ENCODE measurements at regions not wholly inside any gene's neighbourhood (a gene's known extent, or its start where the extent isn't known, plus 50 kb on each side); places are given as distances from the start of the nearest gene placed in this dataset.

- DNase-seq = no peak
These were observed 90.0 kb upstream of the TNFAIP3 start for GRCh38 chr6:137776786-137777686.

GRCh38 chr6:137777687-137778075, 89.4 kb upstream of the TNFAIP3 start:
- Mint-ChIP-seq H3K9me3 (no peaks in the 10 kb centered on the region), H3K36me3 (ENCODE audit: insufficient read depth) (no peaks in the 10 kb centered on the region), H3K27me3 (no peaks in the 10 kb centered on the region), H3K4me3 (no peak overlapping the region), H3K4me1 (ENCODE audit: low read depth in 2 of 2) (no peaks in the 10 kb centered on the region), H3K27ac (no peak overlapping the region)
- ATAC-seq (replicated peaks) (no peak), DNase-seq (no peak)

More at GRCh38 chr6:137776786-137777686, 90.0 kb upstream of the TNFAIP3 start:
- Mint-ChIP-seq H3K9me3 (no peaks in the 10 kb centered on the region), H3K27ac (no peak overlapping the region), H3K27me3 (no peaks in the 10 kb centered on the region), H3K4me1 (ENCODE audit: low read depth in 2 of 2) (no peaks in the 10 kb centered on the region), H3K36me3 (ENCODE audit: insufficient read depth) (no peaks in the 10 kb centered on the region), H3K4me3 (no peak overlapping the region)
- no peak for ATAC-seq (replicated peaks)

GRCh38 chr6:137779982-137780381, 87.1 kb upstream of the TNFAIP3 start:
- H3K9me3 Mint-ChIP-seq = no peaks in the 10 kb centered on the region
- DNase-seq (no peak), ATAC-seq (replicated peaks) (no peak)
- no peaks in the 10 kb centered on the region for H3K27me3 Mint-ChIP-seq
- no peaks in the 10 kb centered on the region for H3K36me3 Mint-ChIP-seq (ENCODE audit: insufficient read depth)
- H3K4me1 Mint-ChIP-seq (ENCODE audit: low read depth in 2 of 2) = no peaks in the 10 kb centered on the region
- peak overlapping the region; percentile 53 to 74 for H3K27ac Mint-ChIP-seq
- no peak overlapping the region for H3K4me3 Mint-ChIP-seq

- DNase-seq = no peak
- ATAC-seq (replicated peaks) = no peak
- H3K4me1 Mint-ChIP-seq (ENCODE audit: low read depth in 2 of 2) = no peaks in the 10 kb centered on the region
- H3K9me3 Mint-ChIP-seq = no peaks in the 10 kb centered on the region
- no peaks in the 10 kb centered on the region for H3K36me3 Mint-ChIP-seq (ENCODE audit: insufficient read depth)
- H3K4me3 Mint-ChIP-seq = no peak overlapping the region
- no peaks in the 10 kb centered on the region for H3K27me3 Mint-ChIP-seq
- H3K27ac Mint-ChIP-seq = peak overlapping the region; percentile 53 to 74
These were observed 86.5 kb upstream of the TNFAIP3 start for GRCh38 chr6:137780447-137781034.

- H3K27ac Mint-ChIP-seq = peak overlapping the region in 1 of 2 donors; percentile 58
- H3K36me3 Mint-ChIP-seq (ENCODE audit: insufficient read depth) = no peaks in the 10 kb centered on the region
- DNase-seq = no peak
- H3K27me3 Mint-ChIP-seq = no peaks in the 10 kb centered on the region
- ATAC-seq (replicated peaks) = no peak
- no peaks in the 10 kb centered on the region for H3K4me1 Mint-ChIP-seq (ENCODE audit: low read depth in 2 of 2)
- H3K4me3 Mint-ChIP-seq = no peak overlapping the region
- H3K9me3 Mint-ChIP-seq = no peaks in the 10 kb centered on the region
These were observed 85.4 kb upstream of the TNFAIP3 start for GRCh38 chr6:137781639-137782038.

GRCh38 chr6:137782166-137783039, 84.7 kb upstream of the TNFAIP3 start:
- ATAC-seq (replicated peaks) (no peak), DNase-seq (no peak)
- no peaks in the 10 kb centered on the region for H3K27me3 Mint-ChIP-seq
- H3K4me1 Mint-ChIP-seq (ENCODE audit: low read depth in 2 of 2) = no peaks in the 10 kb centered on the region
- H3K9me3 Mint-ChIP-seq = no peaks in the 10 kb centered on the region
- no peaks in the 10 kb centered on the region for H3K36me3 Mint-ChIP-seq (ENCODE audit: insufficient read depth)
- H3K4me3 Mint-ChIP-seq = no peak overlapping the region
- peak overlapping the region in 1 of 2 donors; percentile 58 for H3K27ac Mint-ChIP-seq

- Mint-ChIP-seq H3K27me3 (no peaks in the 10 kb centered on the region), H3K4me3 (no peak overlapping the region), H3K9me3 (no peaks in the 10 kb centered on the region), H3K4me1 (ENCODE audit: low read depth in 2 of 2) (no peaks in the 10 kb centered on the region), H3K27ac (no peak overlapping the region), H3K36me3 (ENCODE audit: insufficient read depth) (no peaks in the 10 kb centered on the region)
- DNase-seq (no peak), ATAC-seq (replicated peaks) (no peak)
These were observed 83.3 kb upstream of the TNFAIP3 start for GRCh38 chr6:137783710-137784109.

GRCh38 chr6:137784583-137784982, 82.5 kb upstream of the TNFAIP3 start:
- Mint-ChIP-seq H3K4me1 (ENCODE audit: low read depth in 2 of 2) (no peaks in the 10 kb centered on the region), H3K27me3 (no peaks in the 10 kb centered on the region), H3K27ac (no peak overlapping the region), H3K4me3 (no peak overlapping the region), H3K9me3 (no peaks in the 10 kb centered on the region), H3K36me3 (ENCODE audit: insufficient read depth) (no peaks in the 10 kb centered on the region)
- DNase-seq (no peak), ATAC-seq (replicated peaks) (no peak)

GRCh38 chr6:137787016-137787415, 80.0 kb upstream of the TNFAIP3 start:
- Mint-ChIP-seq H3K27ac (no peak overlapping the region), H3K36me3 (ENCODE audit: insufficient read depth) (no peaks in the 10 kb centered on the region), H3K9me3 (no peaks in the 10 kb centered on the region), H3K4me3 (no peak overlapping the region), H3K27me3 (no peaks in the 10 kb centered on the region), H3K4me1 (ENCODE audit: low read depth in 2 of 2) (peaks cover 5 to 9% of the 10 kb centered on the region in 2 donors)
- DNase-seq (no peak), ATAC-seq (replicated peaks) (no peak)

GRCh38 chr6:137788248-137788647, 78.8 kb upstream of the TNFAIP3 start:
- Mint-ChIP-seq H3K9me3 (no peaks in the 10 kb centered on the region), H3K27ac (no peak overlapping the region), H3K4me3 (no peak overlapping the region), H3K27me3 (no peaks in the 10 kb centered on the region), H3K4me1 (ENCODE audit: low read depth in 2 of 2) (peaks cover 5 to 11% of the 10 kb centered on the region in 2 donors), H3K36me3 (ENCODE audit: insufficient read depth) (no peaks in the 10 kb centered on the region)
- no peak for DNase-seq
- no peak for ATAC-seq (replicated peaks)

GRCh38 chr6:137791281-137792159, 75.5 kb upstream of the TNFAIP3 start:
- Mint-ChIP-seq H3K4me1 (ENCODE audit: low read depth in 2 of 2) (peaks cover 24 to 27% of the 10 kb centered on the region in 2 donors), H3K4me3 (peak overlapping the region in 1 of 2 donors; percentile 47), H3K9me3 (no peaks in the 10 kb centered on the region), H3K27ac (peak overlapping the region in 1 of 2 donors; percentile 22), H3K27me3 (no peaks in the 10 kb centered on the region), H3K36me3 (ENCODE audit: insufficient read depth) (no peaks in the 10 kb centered on the region)
- DNase-seq (no peak), ATAC-seq (replicated peaks) (peak; percentile 41)

- Mint-ChIP-seq H3K27ac (peak overlapping the region in 1 of 2 donors; percentile 22), H3K36me3 (ENCODE audit: insufficient read depth) (no peaks in the 10 kb centered on the region), H3K27me3 (no peaks in the 10 kb centered on the region), H3K4me3 (peak overlapping the region in 1 of 2 donors; percentile 47), H3K4me1 (ENCODE audit: low read depth in 2 of 2) (peaks cover 24 to 27% of the 10 kb centered on the region in 2 donors), H3K9me3 (no peaks in the 10 kb centered on the region)
- DNase-seq (no peak), ATAC-seq (replicated peaks) (peak; percentile 36)
These were observed 74.7 kb upstream of the TNFAIP3 start for GRCh38 chr6:137792160-137793033.

Measured in effector memory CD8-positive, alpha-beta T cell (primary cell).